HL-60 (cell line): ENCODE measurements at regions not wholly inside any gene's neighbourhood (a gene's known extent, or its start where the extent isn't known, plus 50 kb on each side); places are given as distances from the start of the nearest gene placed in this dataset.

Source experiments
- DNase-seq, 2 experiments: peaks; one replicate each; pipeline ENCODE4 v3.0.0-alpha.2; 2010 to 2020; ENCODE audit warnings: low read depth in 1 of 2, low spot score in 1 of 2
- H3K27ac ChIP-seq: fragments of 250-450 bp; sonication (Bioruptor Pico); replicated peaks from 2 replicates; pipeline ENCODE4 v1.5.1; 2020; ENCODE audit warnings: mild to moderate bottlenecking, moderate library complexity
- H3K27me3 ChIP-seq: fragments of 250-450 bp; sonication (Bioruptor Pico); 2 replicates; pipeline ENCODE4 v1.5.1; 2021; ENCODE audit warnings: mild to moderate bottlenecking, moderate library complexity; ENCODE audit not compliant: insufficient read depth, poor library complexity, severe bottlenecking
- H3K4me3 ChIP-seq: replicated peaks from 2 replicates; pipeline ENCODE4 v1.5.1; 2011; ENCODE audit warnings: mild to moderate bottlenecking, control low read depth, low read length; ENCODE audit not compliant: insufficient read depth
- GABPA ChIP-seq: IDR thresholded peaks from 2 replicates; pipeline ENCODE4 v1.6.1; 2012; ENCODE audit warnings: low read depth
- POLR2AphosphoS5 ChIP-seq: IDR thresholded peaks from 2 replicates; pipeline ENCODE4 v1.6.1; 2012; ENCODE audit warnings: low read depth
- REST ChIP-seq: IDR thresholded peaks from 2 replicates; pipeline ENCODE4 v1.6.1; 2012; ENCODE audit warnings: low read depth; ENCODE audit not compliant: insufficient replicate concordance
- SPI1 ChIP-seq: IDR thresholded peaks from 2 replicates; pipeline ENCODE4 v1.6.1; 2012; ENCODE audit warnings: low read depth, mild to moderate bottlenecking, borderline replicate concordance
- TF ChIP-seq, protein P1 (sequence below): IDR thresholded peaks from one replicate; pipeline ENCODE4 v1.5.1; 2011; ENCODE audit warnings: low read length, control low read depth, inconsistent platforms; ENCODE audit not compliant: insufficient read depth

GRCh38 chr9:110056062-110056461 lies 151.9 kb downstream of the C9orf152 start:
- H3K4me3 ChIP-seq, result no peak overlapping the region
- DNase-seq, result no peak

GRCh38 chr9:110058304-110058953 lies 149.5 kb downstream of the C9orf152 start:
- DNase-seq, result peak in 1 of 2 experiments; percentile 66
- Histone ChIP-seq H3K4me3 (no peak overlapping the region), H3K27me3 (no peaks in the 10 kb centered on the region), H3K27ac (no peak overlapping the region)
- TF ChIP-seq REST (no peak), SPI1 (no peak), POLR2AphosphoS5 (no peak), GABPA (no peak)
- TF ChIP-seq, protein P1, sequence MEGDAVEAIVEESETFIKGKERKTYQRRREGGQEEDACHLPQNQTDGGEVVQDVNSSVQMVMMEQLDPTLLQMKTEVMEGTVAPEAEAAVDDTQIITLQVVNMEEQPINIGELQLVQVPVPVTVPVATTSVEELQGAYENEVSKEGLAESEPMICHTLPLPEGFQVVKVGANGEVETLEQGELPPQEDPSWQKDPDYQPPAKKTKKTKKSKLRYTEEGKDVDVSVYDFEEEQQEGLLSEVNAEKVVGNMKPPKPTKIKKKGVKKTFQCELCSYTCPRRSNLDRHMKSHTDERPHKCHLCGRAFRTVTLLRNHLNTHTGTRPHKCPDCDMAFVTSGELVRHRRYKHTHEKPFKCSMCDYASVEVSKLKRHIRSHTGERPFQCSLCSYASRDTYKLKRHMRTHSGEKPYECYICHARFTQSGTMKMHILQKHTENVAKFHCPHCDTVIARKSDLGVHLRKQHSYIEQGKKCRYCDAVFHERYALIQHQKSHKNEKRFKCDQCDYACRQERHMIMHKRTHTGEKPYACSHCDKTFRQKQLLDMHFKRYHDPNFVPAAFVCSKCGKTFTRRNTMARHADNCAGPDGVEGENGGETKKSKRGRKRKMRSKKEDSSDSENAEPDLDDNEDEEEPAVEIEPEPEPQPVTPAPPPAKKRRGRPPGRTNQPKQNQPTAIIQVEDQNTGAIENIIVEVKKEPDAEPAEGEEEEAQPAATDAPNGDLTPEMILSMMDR, result peak; percentile 58

More at GRCh38 chr9:110056062-110056461, 151.9 kb downstream of the C9orf152 start:
- H3K27me3 ChIP-seq, result no peaks in the 10 kb centered on the region
- no peak overlapping the region for H3K27ac ChIP-seq
- TF ChIP-seq SPI1 (no peak), GABPA (no peak), REST (no peak), POLR2AphosphoS5 (no peak)
- TF ChIP-seq, protein P1, result no peak

GRCh38 chr9:110059461-110059860 lies 148.5 kb downstream of the C9orf152 start:
- H3K27ac ChIP-seq, result peak overlapping the region; percentile 13; the same call in 1 of the 2 replicates
- TF ChIP-seq SPI1 (no peak), REST (no peak), POLR2AphosphoS5 (no peak), GABPA (no peak)
- TF ChIP-seq, protein P1, result no peak

More at GRCh38 chr9:110059461-110059860, 148.5 kb downstream of the C9orf152 start:
- H3K4me3 ChIP-seq, result no peak overlapping the region
- DNase-seq, result no peak
- H3K27me3 ChIP-seq, result no peaks in the 10 kb centered on the region
